ENCODE measurements at regions not wholly inside any gene's neighbourhood (a gene's known extent, or its start where the extent isn't known, plus 50 kb on each side); places are given as distances from the start of the nearest gene placed in this dataset.
A peak's percentile ranks its signal among the peaks of the same experiment; 100 is the strongest.

GRCh38 chr4:125994024-125994423, 679.3 kb downstream of the FAT4 start (continued):
- TF ChIP-seq, protein P1, sequence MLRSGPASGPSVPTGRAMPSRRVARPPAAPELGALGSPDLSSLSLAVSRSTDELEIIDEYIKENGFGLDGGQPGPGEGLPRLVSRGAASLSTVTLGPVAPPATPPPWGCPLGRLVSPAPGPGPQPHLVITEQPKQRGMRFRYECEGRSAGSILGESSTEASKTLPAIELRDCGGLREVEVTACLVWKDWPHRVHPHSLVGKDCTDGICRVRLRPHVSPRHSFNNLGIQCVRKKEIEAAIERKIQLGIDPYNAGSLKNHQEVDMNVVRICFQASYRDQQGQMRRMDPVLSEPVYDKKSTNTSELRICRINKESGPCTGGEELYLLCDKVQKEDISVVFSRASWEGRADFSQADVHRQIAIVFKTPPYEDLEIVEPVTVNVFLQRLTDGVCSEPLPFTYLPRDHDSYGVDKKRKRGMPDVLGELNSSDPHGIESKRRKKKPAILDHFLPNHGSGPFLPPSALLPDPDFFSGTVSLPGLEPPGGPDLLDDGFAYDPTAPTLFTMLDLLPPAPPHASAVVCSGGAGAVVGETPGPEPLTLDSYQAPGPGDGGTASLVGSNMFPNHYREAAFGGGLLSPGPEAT (IDR thresholded peaks at IDR 0.05; ENCODE audit: low read depth): no peak

DNA sequence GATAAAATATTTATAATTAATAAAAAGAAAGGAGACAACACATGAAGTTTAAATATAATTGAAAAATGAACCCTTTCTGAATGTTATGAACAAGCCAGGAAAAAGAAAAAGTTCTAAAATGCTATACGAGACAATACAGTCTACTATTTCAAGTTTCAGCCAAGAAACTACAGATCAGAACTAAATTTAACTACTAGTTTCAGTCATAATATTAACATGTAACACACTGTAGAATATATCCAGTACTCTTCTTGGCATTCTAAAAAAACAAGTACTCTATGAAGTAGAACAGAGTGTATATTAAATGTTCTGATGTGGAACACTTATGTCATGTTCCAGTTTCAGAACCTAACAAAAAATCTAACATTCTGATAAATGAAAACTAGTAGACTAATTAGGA, 679.7 kb downstream of the FAT4 start:
- Histone ChIP-seq H2AFZ (ENCODE audit: control insufficient read depth, low read depth, low read length) (no peak overlapping the region), H4K20me1 (ENCODE audit: control insufficient read depth, insufficient read depth) (no peaks in the 10 kb centered on the region), H3K27ac (ENCODE audit: control insufficient read depth, insufficient read depth) (no peak overlapping the region), H3K4me3 (no peak overlapping the region), H3K9me3 (replicated peaks; ENCODE audit: control insufficient read depth, insufficient read depth, low read length) (no peaks in the 10 kb centered on the region), H3K79me2 (ENCODE audit: control insufficient read depth, insufficient read depth, low read length) (no peaks in the 10 kb centered on the region), H3K4me2 (ENCODE audit: control insufficient read depth, insufficient read depth) (no peak overlapping the region), H3K36me3 (ENCODE audit: control insufficient read depth in 2 of 2, insufficient read depth in 2 of 2, low read length in 1 of 2) (no peaks in the 10 kb centered on the region), H3K4me1 (ENCODE audit: control insufficient read depth, insufficient read depth, low read length) (no peaks in the 10 kb centered on the region), H3K27me3 (replicated peaks in 1 of 2; ENCODE audit: control insufficient read depth in 2 of 2, insufficient read depth in 2 of 2, low read length in 1 of 2) (no peaks in the 10 kb centered on the region), H3K9ac (ENCODE audit: control insufficient read depth, insufficient read depth, low read length) (no peak overlapping the region)
- WGBS (ENCODE audit: insufficient coverage, insufficient replicate concordance, low lambda C conversion rate, missing lambda C conversion rate): 0% methylated on average over 1 of the region's 1 CpG
- SMC1A ChIA-PET (ENCODE audit: uncharacterized antibody, unreplicated experiment): interaction anchor here (1.2 to 1.5 kb wide), 3 partner anchors 9 to 19 kb away, joined by 3 to 4 read pairs (median 3); no protein-coding TSS in a partner anchor
- no TSS peak for BruUV-seq (replicated peaks)
- peak; percentile 85 for ATAC-seq
- intact Hi-C loops (cut with micrococcal nuclease; ENCODE audit: unreplicated experiment) (no loop called here), in situ Hi-C loops (cut with MboI) (no loop called here)
- DNase-seq (ENCODE audit: low read depth, low spot score): no peak
- no peak for FAIRE-seq
- POLR2A ChIA-PET: no interaction called here
- CTCF ChIA-PET: no interaction called here
- RAD21 ChIA-PET (ENCODE audit: unreplicated experiment): no interaction called here
- TF ChIP-seq TCF7 (IDR thresholded peaks at IDR 0.05; ENCODE audit: borderline replicate concordance) (no peak), MXI1 (IDR thresholded peaks at IDR 0.05; ENCODE audit: low read depth, low read length) (no peak), SP1 (IDR thresholded peaks at IDR 0.05; ENCODE audit: low read depth, low read length) (no peak), LARP7 (IDR thresholded peaks at IDR 0.05) (no peak), MEF2A (IDR thresholded peaks at IDR 0.05; ENCODE audit: insufficient read depth, low read depth, low read length) (no peak), IKZF2 (IDR thresholded peaks at IDR 0.05) (no peak), SUZ12 (IDR thresholded peaks at IDR 0.05; ENCODE audit: unreplicated experiment) (no peak), CUX1 (IDR thresholded peaks at IDR 0.05; ENCODE audit: insufficient replicate concordance, low read depth, low read length) (no peak), RFX5 (IDR thresholded peaks at IDR 0.05; ENCODE audit: low read depth, low read length) (no peak), E2F8 (IDR thresholded peaks at IDR 0.05; ENCODE audit: low read depth, partially characterized antibody) (no peak), MEF2B (IDR thresholded peaks at IDR 0.05; ENCODE audit: partially characterized antibody, poor library complexity, severe bottlenecking) (no peak)
- TF ChIP-seq, protein P2, sequence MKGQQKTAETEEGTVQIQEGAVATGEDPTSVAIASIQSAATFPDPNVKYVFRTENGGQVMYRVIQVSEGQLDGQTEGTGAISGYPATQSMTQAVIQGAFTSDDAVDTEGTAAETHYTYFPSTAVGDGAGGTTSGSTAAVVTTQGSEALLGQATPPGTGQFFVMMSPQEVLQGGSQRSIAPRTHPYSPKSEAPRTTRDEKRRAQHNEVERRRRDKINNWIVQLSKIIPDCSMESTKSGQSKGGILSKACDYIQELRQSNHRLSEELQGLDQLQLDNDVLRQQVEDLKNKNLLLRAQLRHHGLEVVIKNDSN (IDR thresholded peaks at IDR 0.05; ENCODE audit: borderline replicate concordance, extremely low read length, insufficient read depth, low read depth, low read length): no peak
